ENCODE measurements at regions not wholly inside any gene's neighbourhood (a gene's known extent, or its start where the extent isn't known, plus 50 kb on each side); places are given as distances from the start of the nearest gene placed in this dataset.

- Mint-ChIP-seq H3K9me3 (peaks cover 5% of the 10 kb centered on the region), H3K4me3 (no peak overlapping the region), H3K27me3 (ENCODE audit: low read depth) (peaks cover 7% of the 10 kb centered on the region), H3K36me3 (no peaks in the 10 kb centered on the region), H3K27ac (no peak overlapping the region), H3K4me1 (peaks cover 8% of the 10 kb centered on the region)
- TF ChIP-seq CTCF (IDR thresholded peaks at IDR 0.05; ENCODE audit: unreplicated experiment) = no peak
- DNase-seq (ENCODE audit: low spot score in 2 of 2, unreplicated experiment in 2 of 2) = no peak
Measured at GRCh38 chr21:39084979-39085729, 98.1 kb downstream of the PSMG1 start.

- Mint-ChIP-seq H3K4me3 (no peak overlapping the region), H3K4me1 (peaks cover 8% of the 10 kb centered on the region), H3K27me3 (ENCODE audit: low read depth) (peaks cover 9% of the 10 kb centered on the region), H3K36me3 (no peaks in the 10 kb centered on the region), H3K27ac (no peak overlapping the region), H3K9me3 (peaks cover 5% of the 10 kb centered on the region)
- TF ChIP-seq CTCF (IDR thresholded peaks at IDR 0.05; ENCODE audit: unreplicated experiment) = no peak
- no peak for DNase-seq (ENCODE audit: low spot score in 2 of 2, unreplicated experiment in 2 of 2)
Measured at GRCh38 chr21:39084073-39084472, 99.2 kb downstream of the PSMG1 start.

- Mint-ChIP-seq H3K27ac (no peak overlapping the region), H3K36me3 (no peaks in the 10 kb centered on the region), H3K4me3 (no peak overlapping the region), H3K9me3 (no peaks in the 10 kb centered on the region), H3K4me1 (peaks cover 8% of the 10 kb centered on the region), H3K27me3 (ENCODE audit: low read depth) (peaks cover 9% of the 10 kb centered on the region)
- no peak for TF ChIP-seq CTCF (IDR thresholded peaks at IDR 0.05; ENCODE audit: unreplicated experiment)
- DNase-seq (ENCODE audit: low spot score in 2 of 2, unreplicated experiment in 2 of 2) = no peak
Measured at GRCh38 chr21:39083377-39084008, 99.8 kb downstream of the PSMG1 start.

GRCh38 chr21:39082656-39083376, 100.4 kb downstream of the PSMG1 start:
- no peak for DNase-seq (ENCODE audit: low spot score in 2 of 2, unreplicated experiment in 2 of 2)
- Mint-ChIP-seq H3K4me1 (peaks cover 8% of the 10 kb centered on the region), H3K4me3 (no peak overlapping the region), H3K27ac (no peak overlapping the region), H3K9me3 (no peaks in the 10 kb centered on the region), H3K27me3 (ENCODE audit: low read depth) (peaks cover 9% of the 10 kb centered on the region), H3K36me3 (no peaks in the 10 kb centered on the region)
- no peak for TF ChIP-seq CTCF (IDR thresholded peaks at IDR 0.05; ENCODE audit: unreplicated experiment)

- Mint-ChIP-seq H3K27ac (no peak overlapping the region), H3K27me3 (ENCODE audit: low read depth) (peaks cover 9% of the 10 kb centered on the region), H3K36me3 (no peaks in the 10 kb centered on the region), H3K4me3 (no peak overlapping the region), H3K9me3 (peaks cover 5% of the 10 kb centered on the region), H3K4me1 (peaks cover 8% of the 10 kb centered on the region)
- no peak for DNase-seq (ENCODE audit: low spot score in 2 of 2, unreplicated experiment in 2 of 2)
- TF ChIP-seq CTCF (IDR thresholded peaks at IDR 0.05; ENCODE audit: unreplicated experiment) = no peak
Measured at GRCh38 chr21:39080366-39080765, 102.9 kb downstream of the PSMG1 start.

Measured in mesothelial cell of epicardium (in vitro differentiated cells).